ENCODE measurements at regions not wholly inside any gene's neighbourhood (a gene's known extent, or its start where the extent isn't known, plus 50 kb on each side); places are given as distances from the start of the nearest gene placed in this dataset.

DNA sequence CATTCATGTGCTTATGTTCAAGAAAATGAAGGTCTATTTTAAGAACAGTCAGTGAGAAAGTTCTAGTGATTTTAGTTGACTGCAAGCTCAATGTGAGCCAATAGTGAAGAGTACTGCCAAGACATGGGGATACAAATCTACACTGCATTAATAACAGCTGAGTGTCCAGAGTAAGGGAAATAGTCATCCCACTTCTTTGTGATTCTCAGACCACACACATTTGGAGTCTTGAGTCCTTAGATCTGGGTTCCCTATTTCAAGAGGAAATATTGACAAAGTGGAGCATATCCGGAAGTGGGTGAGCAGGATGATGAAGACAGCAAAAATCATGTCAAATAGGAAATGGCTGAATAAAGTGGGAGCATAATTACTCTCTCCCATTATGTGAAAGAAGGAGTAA lies 171.1 kb downstream of the LARP7 start:
- Histone ChIP-seq H2AK5ac (ENCODE audit: low read depth, low read length) (no peak overlapping the region), H3K27ac (ENCODE audit: insufficient read depth, low read length) (no peak overlapping the region), H2BK5ac (ENCODE audit: low read depth, low read length, poor library complexity, severe bottlenecking) (no peak overlapping the region), H3K9me1 (ENCODE audit: insufficient read depth, low read length) (no peaks in the 10 kb centered on the region), H3K79me1 (ENCODE audit: low read depth in 1 of 2, low read length in 2 of 2) (no peaks in the 10 kb centered on the region), H3K23ac (ENCODE audit: low read depth, low read length) (no peak overlapping the region), H2AFZ (replicated peaks; ENCODE audit: low read length, poor library complexity) (no peak overlapping the region), H4K5ac (ENCODE audit: low read depth, low read length) (no peak overlapping the region), H2AK9ac (replicated peaks; ENCODE audit: low read depth, low read length, poor library complexity) (no peak overlapping the region), H3K27me3 (ENCODE audit: control insufficient read depth, insufficient read depth, low read length) (no peaks in the 10 kb centered on the region), H2BK15ac (ENCODE audit: low read depth, low read length) (no peak overlapping the region), H3K4me2 (ENCODE audit: low read depth, low read length) (no peak overlapping the region), H3K4me3 (ENCODE audit: insufficient read depth, low read depth, low read length) (no peak overlapping the region), H3K14ac (replicated peaks; ENCODE audit: low read depth, low read length) (no peak overlapping the region), H4K8ac (ENCODE audit: low read depth in 2 of 2, low read length in 2 of 2) (no peak overlapping the region), H2BK20ac (ENCODE audit: low read depth, low read length) (no peak overlapping the region), H4K91ac (ENCODE audit: insufficient read depth, low read depth, low read length) (no peak overlapping the region), H3K4ac (ENCODE audit: low read depth, low read length) (no peak overlapping the region), H2BK120ac (ENCODE audit: low read depth, low read length) (no peak overlapping the region), H3K4me1 (ENCODE audit: control insufficient read depth, insufficient read depth, low read length) (no peaks in the 10 kb centered on the region), H3K36me3 (ENCODE audit: control insufficient read depth, insufficient read depth, low read length) (no peaks in the 10 kb centered on the region), H4K20me1 (ENCODE audit: insufficient read depth, low read length) (no peaks in the 10 kb centered on the region), H3K56ac (ENCODE audit: extremely low read depth, insufficient read depth, low read length) (no peak overlapping the region), H3K9ac (ENCODE audit: low read depth, low read length) (no peak overlapping the region), H3K18ac (ENCODE audit: low read depth, low read length) (no peak overlapping the region), H3K9me3 (ENCODE audit: control insufficient read depth, insufficient read depth, low read length) (no peaks in the 10 kb centered on the region)
- no CpG with 5 or more reads among the region's 1 CpG for WGBS, 2 experiments (ENCODE audit: extremely low coverage in 2 of 2, insufficient read length in 1 of 2)
- ATAC-seq (ENCODE audit: low read depth) (no peak), DNase-seq (no peak)
- intact Hi-C loops (cut with micrococcal nuclease), result no loop called here
- TF ChIP-seq NFE2L2 (IDR thresholded peaks at IDR 0.05; ENCODE audit: low read depth, low read length), result no peak
- TF ChIP-seq RAD21 (IDR thresholded peaks at IDR 0.05; ENCODE audit: low read length), result no peak
- TF ChIP-seq CEBPB (IDR thresholded peaks at IDR 0.05; ENCODE audit: low read depth, low read length), result no peak
- TF ChIP-seq RFX5 (IDR thresholded peaks at IDR 0.05; ENCODE audit: low read depth, low read length), result no peak
- no peak for TF ChIP-seq RCOR1 (IDR thresholded peaks at IDR 0.05; ENCODE audit: insufficient replicate concordance, low read length)
- TF ChIP-seq, protein P1, sequence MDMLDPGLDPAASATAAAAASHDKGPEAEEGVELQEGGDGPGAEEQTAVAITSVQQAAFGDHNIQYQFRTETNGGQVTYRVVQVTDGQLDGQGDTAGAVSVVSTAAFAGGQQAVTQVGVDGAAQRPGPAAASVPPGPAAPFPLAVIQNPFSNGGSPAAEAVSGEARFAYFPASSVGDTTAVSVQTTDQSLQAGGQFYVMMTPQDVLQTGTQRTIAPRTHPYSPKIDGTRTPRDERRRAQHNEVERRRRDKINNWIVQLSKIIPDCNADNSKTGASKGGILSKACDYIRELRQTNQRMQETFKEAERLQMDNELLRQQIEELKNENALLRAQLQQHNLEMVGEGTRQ (IDR thresholded peaks at IDR 0.05; ENCODE audit: low read depth, low read length), result no peak
- TF ChIP-seq, protein P2, sequence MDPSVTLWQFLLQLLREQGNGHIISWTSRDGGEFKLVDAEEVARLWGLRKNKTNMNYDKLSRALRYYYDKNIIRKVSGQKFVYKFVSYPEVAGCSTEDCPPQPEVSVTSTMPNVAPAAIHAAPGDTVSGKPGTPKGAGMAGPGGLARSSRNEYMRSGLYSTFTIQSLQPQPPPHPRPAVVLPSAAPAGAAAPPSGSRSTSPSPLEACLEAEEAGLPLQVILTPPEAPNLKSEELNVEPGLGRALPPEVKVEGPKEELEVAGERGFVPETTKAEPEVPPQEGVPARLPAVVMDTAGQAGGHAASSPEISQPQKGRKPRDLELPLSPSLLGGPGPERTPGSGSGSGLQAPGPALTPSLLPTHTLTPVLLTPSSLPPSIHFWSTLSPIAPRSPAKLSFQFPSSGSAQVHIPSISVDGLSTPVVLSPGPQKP (IDR thresholded peaks at IDR 0.05; ENCODE audit: borderline replicate concordance, low read depth, low read length), result no peak
- BruUV-seq (replicated peaks), result no TSS peak
- dilution Hi-C loops (cut with HindIII; ENCODE audit: low sequenced_read_pairs, unreplicated experiment), result no loop called here
- POLR2A ChIA-PET (ENCODE audit: unreplicated experiment), result no interaction called here
- in situ Hi-C loops (cut with MboI; ENCODE audit: low sequenced_read_pairs), result no loop called here
- CTCF ChIA-PET, result no interaction called here

All from IMR-90 (cell line).